ENCODE measurements at regions not wholly inside any gene's neighbourhood (a gene's known extent, or its start where the extent isn't known, plus 50 kb on each side); places are given as distances from the start of the nearest gene placed in this dataset.

DNA sequence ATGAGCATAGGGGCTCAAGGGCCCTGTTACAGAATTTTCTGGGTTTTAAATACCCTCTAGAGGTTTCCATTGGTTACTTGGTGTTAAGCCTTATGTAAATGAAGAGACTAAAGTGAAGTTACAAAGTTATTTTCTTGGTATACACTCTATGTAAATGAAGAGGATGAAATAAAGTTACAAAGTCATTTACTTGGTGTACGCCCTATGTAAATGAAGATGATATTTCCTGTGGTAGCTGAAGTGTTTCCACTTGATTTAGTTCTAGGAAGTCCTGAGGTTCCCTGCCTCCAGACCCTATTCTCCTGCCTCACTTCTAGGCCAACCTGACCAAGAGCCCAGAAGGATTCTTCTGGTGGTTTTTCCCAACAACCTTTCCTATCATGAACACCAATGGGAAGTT lies 126.1 kb downstream of the SPTSSA start:
- TF ChIP-seq, protein P1, sequence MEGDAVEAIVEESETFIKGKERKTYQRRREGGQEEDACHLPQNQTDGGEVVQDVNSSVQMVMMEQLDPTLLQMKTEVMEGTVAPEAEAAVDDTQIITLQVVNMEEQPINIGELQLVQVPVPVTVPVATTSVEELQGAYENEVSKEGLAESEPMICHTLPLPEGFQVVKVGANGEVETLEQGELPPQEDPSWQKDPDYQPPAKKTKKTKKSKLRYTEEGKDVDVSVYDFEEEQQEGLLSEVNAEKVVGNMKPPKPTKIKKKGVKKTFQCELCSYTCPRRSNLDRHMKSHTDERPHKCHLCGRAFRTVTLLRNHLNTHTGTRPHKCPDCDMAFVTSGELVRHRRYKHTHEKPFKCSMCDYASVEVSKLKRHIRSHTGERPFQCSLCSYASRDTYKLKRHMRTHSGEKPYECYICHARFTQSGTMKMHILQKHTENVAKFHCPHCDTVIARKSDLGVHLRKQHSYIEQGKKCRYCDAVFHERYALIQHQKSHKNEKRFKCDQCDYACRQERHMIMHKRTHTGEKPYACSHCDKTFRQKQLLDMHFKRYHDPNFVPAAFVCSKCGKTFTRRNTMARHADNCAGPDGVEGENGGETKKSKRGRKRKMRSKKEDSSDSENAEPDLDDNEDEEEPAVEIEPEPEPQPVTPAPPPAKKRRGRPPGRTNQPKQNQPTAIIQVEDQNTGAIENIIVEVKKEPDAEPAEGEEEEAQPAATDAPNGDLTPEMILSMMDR (IDR thresholded peaks at IDR 0.05; ENCODE audit: poor library complexity, severe bottlenecking), result no peak
- no peak for TF ChIP-seq TAF1 (IDR thresholded peaks at IDR 0.05; ENCODE audit: low read depth)
